ENCODE measurements at regions not wholly inside any gene's neighbourhood (a gene's known extent, or its start where the extent isn't known, plus 50 kb on each side); places are given as distances from the start of the nearest gene placed in this dataset.
A peak's percentile ranks its signal among the peaks of the same experiment; 100 is the strongest.
"Not testable (repeated sequence)": the region's sequence is repeated elsewhere in the genome, so short reads cannot be mapped to it uniquely, and the experiment has no call there.

- no peak for DNase-seq (ENCODE audit: low spot score)
Observed at GRCh38 chr20:53773792-53774401, 180.3 kb upstream of the ZNF217 start.

- DNase-seq (ENCODE audit: low spot score), result not testable (repeated sequence)
Observed at GRCh38 chr20:53773066-53773791, 179.6 kb upstream of the ZNF217 start.

- DNase-seq (ENCODE audit: low spot score), result no peak
Observed at GRCh38 chr20:53769041-53769440, 175.4 kb upstream of the ZNF217 start.

GRCh38 chr20:53768329-53768728 is 174.7 kb upstream of the ZNF217 start:
- DNase-seq (ENCODE audit: low spot score), result no peak

GRCh38 chr20:53767206-53767930 is 173.7 kb upstream of the ZNF217 start:
- DNase-seq (ENCODE audit: low spot score), result no peak

- no peak for DNase-seq (ENCODE audit: low spot score)
Observed at GRCh38 chr20:53764415-53764800, 170.8 kb upstream of the ZNF217 start.

- no peak for DNase-seq (ENCODE audit: low spot score)
Observed at GRCh38 chr20:53763707-53764414, 170.2 kb upstream of the ZNF217 start.

- DNase-seq (ENCODE audit: low spot score), result not testable (repeated sequence)
Observed at GRCh38 chr20:53762423-53762798, 168.8 kb upstream of the ZNF217 start.

- no peak for DNase-seq (ENCODE audit: low spot score)
Observed at GRCh38 chr20:53760025-53760441, 166.4 kb upstream of the ZNF217 start.

GRCh38 chr20:53757472-53757913 is 163.9 kb upstream of the ZNF217 start:
- DNase-seq (ENCODE audit: low spot score), result no peak

- DNase-seq (ENCODE audit: low spot score), result no peak
Observed at GRCh38 chr20:53755733-53756531, 162.3 kb upstream of the ZNF217 start.

GRCh38 chr20:53753880-53754459 is 160.3 kb upstream of the ZNF217 start:
- DNase-seq (ENCODE audit: low spot score), result no peak

- no peak for DNase-seq (ENCODE audit: low spot score)
Observed at GRCh38 chr20:53752971-53753879, 159.6 kb upstream of the ZNF217 start.

GRCh38 chr20:53752583-53752970 is 158.9 kb upstream of the ZNF217 start:
- no peak for DNase-seq (ENCODE audit: low spot score)

- no peak for DNase-seq (ENCODE audit: low spot score)
Observed at GRCh38 chr20:53751620-53752318, 158.1 kb upstream of the ZNF217 start.

GRCh38 chr20:53750827-53751619 is 157.4 kb upstream of the ZNF217 start:
- peak; percentile 82 for DNase-seq (ENCODE audit: low spot score)

GRCh38 chr20:53749499-53749898 is 155.9 kb upstream of the ZNF217 start:
- no peak for DNase-seq (ENCODE audit: low spot score)

GRCh38 chr20:53748821-53749421 is 155.3 kb upstream of the ZNF217 start:
- DNase-seq (ENCODE audit: low spot score), result no peak

Data from NAMALWA (cell line).